GM21723 (cell line): ENCODE measurements at regions not wholly inside any gene's neighbourhood (a gene's known extent, or its start where the extent isn't known, plus 50 kb on each side); places are given as distances from the start of the nearest gene placed in this dataset.

Source experiments
- ATAC-seq: cut with Tn5 transposase; IDR thresholded peaks from one replicate; pipeline ENCODE4 v1.9.1; 2021; ENCODE audit warnings: mild to moderate bottlenecking, moderate library complexity; ENCODE audit not compliant: unreplicated experiment

GRCh38 chr17:55635253-55635914 lies 87.3 kb downstream of the TMEM100 start:
- ATAC-seq, result no peak

DNA sequence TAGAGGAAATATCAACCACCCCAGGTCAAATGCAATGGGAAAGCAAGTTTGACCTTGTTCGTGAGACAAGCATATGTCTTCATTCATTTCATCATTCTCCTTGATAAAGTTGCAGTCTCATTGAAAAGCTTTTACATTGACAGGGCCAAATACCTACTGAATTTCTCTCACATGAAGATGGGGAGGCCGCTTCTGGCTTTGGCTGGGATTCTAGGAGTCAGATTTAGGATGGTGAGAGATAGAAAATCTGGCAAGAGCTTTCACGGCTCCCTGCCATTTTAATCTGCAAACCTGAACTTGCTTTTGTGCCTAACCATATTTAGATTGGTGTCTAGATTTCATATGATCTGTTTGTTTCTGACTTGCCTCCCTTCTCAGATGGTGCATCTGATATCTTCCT lies 88.0 kb downstream of the TMEM100 start:
- no peak for ATAC-seq

DNA sequence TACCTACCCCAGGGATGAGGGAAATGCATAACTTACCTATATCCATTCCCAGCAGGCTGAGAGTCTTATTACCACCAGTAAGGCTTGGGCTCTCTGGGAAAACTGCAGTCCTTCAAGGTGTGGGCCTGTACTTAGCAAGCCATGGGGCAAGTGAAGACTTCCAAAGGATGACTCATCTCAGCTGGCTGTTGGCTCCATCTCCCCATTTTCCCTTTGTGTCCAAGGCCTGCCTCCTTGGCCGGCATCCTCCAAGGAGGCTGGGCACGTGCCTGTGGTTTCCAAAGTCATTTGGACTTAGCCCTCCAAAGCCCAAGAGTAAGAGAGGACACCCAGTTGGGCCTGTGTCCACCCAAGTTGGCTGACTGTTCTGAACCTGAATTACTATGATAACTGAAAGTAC lies 89.8 kb downstream of the TMEM100 start:
- no peak for ATAC-seq

- no peak for ATAC-seq
These were observed 90.4 kb downstream of the TMEM100 start for GRCh38 chr17:55632236-55632635.

DNA sequence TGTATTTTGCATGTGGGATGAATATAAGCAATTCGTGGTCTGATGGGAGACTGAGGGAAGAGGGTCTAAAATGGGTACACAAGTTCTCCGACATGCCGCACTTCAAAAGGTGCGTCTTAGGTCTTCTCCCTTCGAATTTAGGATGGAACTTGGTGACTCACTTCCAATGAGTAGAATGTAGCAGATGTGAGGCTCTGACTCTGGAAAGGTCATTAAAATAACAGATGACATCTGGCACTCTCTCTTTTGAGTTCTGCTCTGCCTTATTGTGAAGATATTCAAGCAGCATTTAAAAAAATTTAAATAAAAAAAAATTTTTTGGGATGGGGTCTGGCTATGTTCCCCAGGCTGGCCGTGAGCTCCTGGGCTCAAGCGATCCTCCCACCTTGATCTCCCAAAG lies 92.7 kb downstream of the TMEM100 start:
- no peak for ATAC-seq

DNA sequence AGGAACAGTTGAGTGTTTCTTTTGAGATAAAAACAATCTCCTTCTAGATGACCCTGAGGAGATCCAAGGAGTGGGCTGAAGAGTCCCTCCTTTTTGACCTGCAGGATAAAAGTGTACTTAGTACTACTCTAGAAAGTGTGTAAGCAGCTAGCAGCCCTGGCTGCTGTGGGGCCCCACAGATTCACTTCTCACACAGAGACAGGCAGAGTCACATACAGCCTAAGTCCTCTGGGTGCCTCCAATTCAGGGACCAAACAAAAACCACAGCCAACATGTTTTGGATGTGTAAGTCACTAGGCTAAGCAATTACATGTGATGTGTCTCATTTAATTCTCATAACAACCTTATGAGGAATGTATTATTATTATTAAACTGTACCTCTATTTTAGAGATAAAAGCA lies 97.1 kb downstream of the TMEM100 start:
- peak; percentile 84 for ATAC-seq

DNA sequence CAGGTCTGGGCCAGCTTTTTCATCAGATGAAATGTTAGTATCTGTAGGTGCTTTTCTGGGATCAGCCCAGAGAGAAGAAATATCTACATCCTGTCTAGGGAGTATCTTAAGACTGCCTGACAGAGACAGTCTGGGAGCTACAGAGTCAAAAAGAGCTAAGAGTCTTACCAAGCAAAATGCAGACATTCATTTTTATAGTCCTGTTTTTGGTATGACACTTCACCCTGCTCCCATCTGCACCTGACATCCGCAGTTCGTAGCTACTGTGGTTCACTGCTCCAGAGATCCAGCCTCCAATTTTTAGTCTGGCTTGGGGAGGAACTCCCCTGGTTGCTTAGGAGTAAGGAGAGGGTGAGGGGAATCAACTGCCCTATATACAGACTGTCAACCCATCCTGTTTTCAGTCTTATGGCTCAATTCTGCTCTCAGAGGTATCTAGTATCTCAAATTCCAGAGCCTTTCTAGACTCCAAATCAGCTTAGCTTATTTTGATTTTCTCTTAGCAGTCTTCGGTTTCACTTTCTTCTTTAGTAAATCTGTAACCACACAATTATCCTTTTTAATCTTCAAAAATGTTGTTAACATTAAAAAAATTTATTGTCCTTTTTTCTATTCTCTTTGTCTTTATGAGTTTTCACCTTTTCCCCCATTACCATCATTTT lies 97.8 kb downstream of the TMEM100 start:
- ATAC-seq, result peak; percentile 69

DNA sequence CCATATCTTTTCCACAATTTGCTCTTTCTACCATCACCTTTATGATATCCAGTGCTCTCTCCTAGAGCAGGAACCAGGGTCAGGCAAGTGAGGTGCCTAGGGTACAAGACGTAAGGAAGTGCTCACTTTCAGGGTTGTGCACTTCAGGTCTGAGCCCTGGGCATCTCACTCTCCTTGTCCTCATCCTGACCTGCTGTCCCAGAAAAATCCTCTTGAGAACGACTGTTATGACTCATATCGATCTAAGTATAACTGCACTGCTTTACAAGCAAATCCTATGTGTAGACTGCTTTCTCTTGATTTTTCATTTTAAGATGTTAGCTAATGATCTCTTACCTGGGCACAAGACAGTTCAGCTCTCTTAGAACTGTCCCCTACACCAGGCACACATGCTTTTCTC lies 100.1 kb downstream of the TMEM100 start:
- no peak for ATAC-seq

DNA sequence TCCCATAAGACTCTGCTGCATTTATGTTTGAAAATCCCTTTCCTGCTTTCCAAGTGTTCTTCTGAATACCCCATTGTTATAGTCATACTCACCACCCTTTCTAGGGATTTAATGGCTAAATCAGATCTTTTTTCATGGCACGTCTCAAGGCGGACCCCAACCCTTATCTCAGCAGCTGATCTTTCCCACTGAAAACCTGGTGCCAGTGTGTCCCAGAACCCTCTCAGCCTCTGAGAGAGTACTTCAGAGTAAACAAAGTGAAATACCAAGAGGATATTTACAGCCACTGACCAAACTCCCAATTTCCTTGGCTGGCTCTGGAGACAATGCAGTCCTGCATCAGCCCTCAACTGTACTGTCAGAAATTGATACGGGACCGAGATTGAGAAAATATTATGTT lies 101.7 kb downstream of the TMEM100 start:
- ATAC-seq, result no peak

DNA sequence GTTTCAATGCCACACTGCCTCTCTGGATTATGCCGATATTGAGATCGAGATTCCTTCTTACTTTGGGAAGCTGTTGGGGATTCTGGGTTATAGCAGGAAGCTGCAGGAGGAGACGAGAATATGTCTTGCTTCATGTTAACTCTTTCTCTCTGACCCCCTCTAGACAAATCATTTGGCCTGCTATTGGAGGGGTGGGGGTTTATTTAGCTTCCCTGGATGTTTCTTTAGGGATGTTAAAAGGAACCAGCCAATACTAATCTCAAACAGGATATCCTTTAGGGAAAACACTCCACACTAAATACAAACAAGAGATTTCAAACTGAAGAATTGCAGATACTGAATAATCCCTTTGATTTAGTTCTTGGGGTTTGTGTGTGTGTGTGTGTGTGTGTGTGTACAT lies 102.6 kb downstream of the TMEM100 start:
- no peak for ATAC-seq

DNA sequence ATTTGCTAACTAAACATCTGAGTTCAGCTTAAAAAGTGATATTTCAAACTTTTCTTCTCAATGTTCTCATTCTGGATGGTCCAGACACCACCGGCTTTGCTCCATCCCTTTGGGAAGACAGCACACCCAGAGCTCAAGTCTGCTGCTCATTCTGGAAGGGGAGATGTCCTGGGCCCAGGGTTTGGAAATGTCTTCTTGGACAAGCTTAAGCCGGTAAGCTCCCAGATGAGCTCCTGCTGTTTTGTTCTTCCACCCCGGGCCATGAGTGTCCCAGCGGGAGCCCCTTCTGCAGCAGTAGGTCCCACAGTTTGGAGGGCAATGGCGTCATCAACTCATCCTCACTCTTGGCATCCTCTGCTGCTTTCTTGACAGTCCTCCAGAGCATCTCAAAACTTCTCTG lies 105.2 kb downstream of the TMEM100 start:
- ATAC-seq, result no peak

DNA sequence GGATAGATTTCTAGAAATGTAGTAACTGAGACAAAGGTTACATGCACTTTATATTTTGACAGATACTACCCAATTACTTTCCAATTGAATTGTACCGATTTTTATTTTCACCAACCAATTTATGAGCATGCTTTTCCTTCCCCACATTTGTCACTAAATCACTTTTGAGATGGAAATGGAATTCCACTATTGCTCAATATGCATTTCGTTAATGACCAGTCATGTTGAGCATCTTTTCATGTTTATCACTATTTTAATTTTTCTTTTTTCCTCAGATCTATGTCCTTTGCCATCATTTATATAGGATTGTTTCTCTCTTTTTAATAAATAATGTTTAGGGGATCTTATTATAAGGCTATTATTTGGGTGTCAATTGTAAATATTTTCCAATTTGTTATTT lies 102.8 kb upstream of the SMIM36 start:
- ATAC-seq, result no peak

- ATAC-seq, result no peak
These were observed 101.5 kb upstream of the SMIM36 start for GRCh38 chr17:55612691-55613141.

GRCh38 chr17:55607731-55608341 lies 96.6 kb upstream of the SMIM36 start:
- ATAC-seq, result no peak

DNA sequence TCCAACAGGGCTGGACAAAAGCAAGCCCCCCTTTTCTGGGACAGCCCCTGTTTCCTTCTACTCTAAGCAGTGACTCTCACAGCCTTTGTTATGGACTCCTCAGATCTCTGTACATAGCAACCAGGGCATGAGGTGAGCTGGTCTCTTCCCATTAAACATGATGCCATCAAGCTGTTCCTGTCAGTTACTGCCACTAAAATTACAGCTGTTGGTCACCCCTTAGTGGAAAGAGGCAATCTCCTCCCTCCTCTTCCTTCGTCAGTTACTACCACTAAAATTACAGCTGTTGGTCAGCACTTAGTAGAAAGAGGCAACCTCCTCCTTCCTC lies 95.2 kb upstream of the SMIM36 start:
- ATAC-seq, result no peak

DNA sequence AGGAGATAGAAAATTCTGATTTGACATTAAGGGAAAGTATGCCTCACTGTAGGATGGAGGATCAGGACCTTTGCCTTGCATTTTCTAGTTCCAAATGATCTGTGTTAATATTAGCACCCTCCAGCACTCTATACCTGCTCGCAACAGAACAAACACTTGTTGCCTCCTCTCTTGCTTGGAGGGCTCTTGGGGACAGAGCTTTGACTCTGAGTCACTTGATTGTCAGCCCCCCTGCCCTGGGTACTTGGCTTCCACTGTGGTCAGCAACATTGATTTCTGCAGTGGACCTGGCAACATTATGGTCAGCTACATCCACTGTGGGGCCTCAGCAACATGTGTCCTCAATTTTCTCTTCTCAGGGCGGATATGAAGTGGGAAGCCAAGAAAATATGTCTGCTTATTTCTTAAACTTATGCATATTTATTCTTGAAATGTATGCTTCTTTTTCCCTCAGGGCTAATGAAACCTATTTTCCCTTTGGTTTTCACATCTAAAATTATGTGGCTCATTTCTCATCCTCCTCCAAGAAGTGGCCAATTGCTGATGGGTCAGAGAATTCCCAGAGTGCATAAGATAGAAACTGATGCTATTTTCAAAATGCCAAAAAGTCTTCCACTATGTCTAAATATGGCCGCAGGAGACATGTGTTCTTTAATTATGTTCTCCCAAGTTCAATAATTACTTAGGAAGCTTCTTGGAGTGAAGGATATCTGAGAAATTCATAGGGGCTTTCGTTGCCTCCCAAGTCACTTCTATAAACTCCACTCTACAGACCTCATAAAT lies 94.6 kb upstream of the SMIM36 start:
- no peak for ATAC-seq

- ATAC-seq, result no peak
These were observed 90.7 kb upstream of the SMIM36 start for GRCh38 chr17:55601874-55602364.

GRCh38 chr17:55598495-55598894 lies 87.2 kb upstream of the SMIM36 start:
- no peak for ATAC-seq

DNA sequence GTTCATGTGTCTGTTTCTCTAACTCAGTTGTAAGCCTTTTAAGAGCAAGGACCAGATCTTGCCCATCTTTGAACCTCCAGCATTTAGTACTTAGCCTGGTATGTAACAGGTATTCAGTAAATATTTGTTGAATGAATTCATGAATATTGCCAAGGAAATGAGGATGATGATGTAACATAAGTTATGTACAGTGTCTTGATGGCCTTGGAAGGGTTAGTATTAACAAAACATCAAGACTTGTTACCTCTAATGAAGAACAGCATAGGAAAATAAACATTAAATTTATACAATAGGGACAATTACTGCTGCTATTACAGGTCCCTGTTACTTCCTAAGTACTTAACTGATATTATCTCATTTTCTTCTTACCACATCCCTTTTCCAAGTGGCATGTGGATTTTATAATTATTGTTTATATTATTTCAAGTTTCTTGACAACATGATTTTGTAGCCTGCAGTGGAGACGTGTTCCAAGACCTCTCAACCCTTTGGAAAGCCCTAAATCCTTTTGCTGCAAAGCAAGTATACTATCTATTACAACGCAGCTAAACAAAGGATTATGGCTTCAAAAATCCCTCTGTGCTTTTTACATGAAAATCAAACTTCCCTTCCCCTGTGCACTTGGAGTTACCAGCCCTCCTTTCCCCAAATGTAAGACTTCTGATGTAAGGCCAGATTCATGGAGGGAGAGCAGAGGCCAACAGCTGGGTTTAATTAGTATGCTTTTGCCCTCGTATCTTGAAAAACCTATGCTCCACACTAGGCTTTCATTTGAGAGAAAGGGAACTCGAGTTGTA lies 77.4 kb upstream of the SMIM36 start:
- no peak for ATAC-seq

DNA sequence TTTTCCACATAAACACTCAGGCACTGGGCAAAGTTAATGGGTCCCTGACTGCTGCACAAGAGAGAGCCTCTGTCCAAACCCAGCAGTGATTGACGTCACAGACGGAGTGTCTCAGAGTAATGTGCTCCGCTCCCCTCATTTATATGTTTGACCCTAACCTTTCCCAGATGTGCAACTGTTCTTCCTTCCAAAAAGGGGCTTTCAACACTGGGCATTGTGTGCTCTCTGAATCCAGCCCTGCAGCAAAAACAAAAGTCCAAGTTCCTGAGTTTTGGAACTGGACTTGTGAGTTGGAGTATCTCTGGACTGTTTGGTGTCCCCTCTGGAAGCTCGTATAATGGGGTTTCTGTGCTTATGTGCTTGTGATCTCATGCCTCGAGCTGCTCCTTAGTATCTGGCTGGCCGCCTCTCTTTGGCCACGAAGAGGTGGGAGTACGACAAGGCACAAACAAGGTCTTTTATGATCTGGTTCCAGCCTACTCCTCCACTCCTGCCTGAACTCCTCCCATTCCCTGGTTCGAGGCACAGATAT lies 76.4 kb upstream of the SMIM36 start:
- ATAC-seq, result no peak

DNA sequence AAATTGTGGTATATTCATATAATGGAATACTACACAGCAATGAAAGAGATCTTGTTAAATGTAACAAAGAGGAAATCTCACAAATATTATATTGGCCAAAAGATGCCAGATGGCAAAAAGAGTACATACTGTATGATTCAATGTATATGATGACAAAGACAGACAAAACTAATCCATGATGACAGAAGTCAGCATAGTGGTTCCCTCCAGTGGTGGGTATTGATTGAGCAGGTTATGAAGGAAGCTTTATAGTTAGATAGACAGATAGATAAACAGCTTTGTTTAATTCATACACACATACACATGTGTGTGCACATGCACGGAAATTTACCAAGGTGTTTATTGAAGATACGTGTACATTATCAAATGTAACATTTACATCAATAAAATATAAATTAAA lies 74.4 kb upstream of the SMIM36 start:
- no peak for ATAC-seq
